B cell (primary cell): ENCODE measurements at regions not wholly inside any gene's neighbourhood (a gene's known extent, or its start where the extent isn't known, plus 50 kb on each side); places are given as distances from the start of the nearest gene placed in this dataset.

Experiments
- ATAC-seq: fragments of 200-7000 bp; cut with Tn5 transposase; one replicate; pipeline ENCODE4 v1.10.0; 2021; ENCODE audit warnings: low read depth, mild to moderate bottlenecking, moderate number of reproducible peaks, moderate library complexity
- CTCF ChIA-PET: fragments of 350-600 bp; sonication (Branson Sonifier 250); formaldehyde crosslinking; loops from one replicate; lab custom pipeline; 2021; ENCODE audit warnings: antibody characterized with exemption, inconsistent platforms; lab: Charles Lee
- POLR2A ChIA-PET: fragments of 350-600 bp; sonication (Branson Sonifier 250); formaldehyde crosslinking; loops from one replicate; lab custom pipeline; 2021; ENCODE audit warnings: antibody characterized with exemption; lab: Charles Lee
- DNase-seq: peaks from one replicate; pipeline ENCODE4 v3.0.0; 2013
- H2AFZ ChIP-seq: 2 replicates; pipeline ENCODE4 v1.6.1; 2012; ENCODE audit warnings: mild to moderate bottlenecking, low read depth, low read length; ENCODE audit not compliant: insufficient read depth, poor library complexity, severe bottlenecking
- H3K27ac ChIP-seq, 2 donors: 1 replicate in 1 of 2; 2 replicates in 1 of 2; pipeline ENCODE4 v1.5.1; 2012 to 2013; ENCODE audit warnings: low read length in 2 of 2, mild to moderate bottlenecking in 2 of 2, moderate library complexity in 1 of 2
- H3K27me3 ChIP-seq, 4 experiments: fragments of 200-600 bp in 1 of 4; sonication (generic) in 1 of 4; replicated peaks in 1 of 4; 1 replicate in 2 of 4; 2 replicates in 2 of 4; pipeline versions ENCODE4 v1.6.1 to v1.7.0; 2013 to 2016; ENCODE audit warnings: low read length in 3 of 4, mild to moderate bottlenecking in 2 of 4, mixed read lengths in 1 of 4, moderate library complexity in 1 of 4; ENCODE audit not compliant: insufficient read depth in 4 of 4, control insufficient read depth in 3 of 4; ENCODE audit errors: control extremely low read depth in 1 of 4
- H3K36me3 ChIP-seq, 2 experiments: replicated peaks in 1 of 2; 1 replicate in 1 of 2; 2 replicates in 1 of 2; pipeline versions ENCODE4 v1.6.1 to v1.7.1; 2013; ENCODE audit warnings: low read length in 1 of 2; ENCODE audit not compliant: insufficient read depth in 2 of 2, control insufficient read depth in 1 of 2; ENCODE audit errors: control extremely low read depth in 1 of 2, extremely low read depth in 1 of 2
- H3K4me1 ChIP-seq, 2 donors: fragments of 200-600 bp in 1 of 2; sonication (generic) in 1 of 2; 1 replicate in 1 of 2; 2 replicates in 1 of 2; pipeline versions ENCODE4 v1.5.1 to v1.6.1; 2013 to 2017; ENCODE audit warnings: low read length in 2 of 2; ENCODE audit not compliant: control insufficient read depth in 2 of 2, insufficient read depth in 2 of 2
- H3K4me2 ChIP-seq: replicated peaks from 2 replicates; pipeline ENCODE3; 2012; ENCODE audit warnings: mild to moderate bottlenecking, low read depth, low read length; ENCODE audit not compliant: poor library complexity, severe bottlenecking
- H3K4me3 ChIP-seq, 5 experiments: fragments of 200-600 bp in 1 of 5; sonication (generic) in 1 of 5; 1 replicate in 3 of 5; 2 replicates in 2 of 5; pipeline versions ENCODE4 v1.5.1 to v1.7.0; 2011 to 2016; ENCODE audit warnings: low read length in 4 of 5, mild to moderate bottlenecking in 4 of 5, low read depth in 2 of 5, control low read depth in 1 of 5, moderate library complexity in 1 of 5; ENCODE audit not compliant: insufficient read depth in 1 of 5; ENCODE audit errors: control extremely low read depth in 1 of 5, extremely low read depth in 1 of 5
- H3K79me2 ChIP-seq: fragments of 200-600 bp; sonication (generic); one replicate; pipeline ENCODE4 v1.6.0; 2016; ENCODE audit warnings: low read length; ENCODE audit not compliant: control insufficient read depth, insufficient read depth
- H3K9ac ChIP-seq: fragments of 200-600 bp; sonication (generic); 2 replicates; pipeline ENCODE4 v1.6.1; 2017; ENCODE audit warnings: mild to moderate bottlenecking, low read length, moderate library complexity
- H3K9me3 ChIP-seq, 3 donors: one replicate each; pipeline versions ENCODE4 v1.6.1 to v1.7.1; 2013; ENCODE audit warnings: low read length in 2 of 3; ENCODE audit not compliant: control insufficient read depth in 2 of 3, insufficient read depth in 1 of 3; ENCODE audit errors: control extremely low read depth in 1 of 3
- H4K20me1 ChIP-seq: 2 replicates; pipeline ENCODE4 v1.6.0; 2012; ENCODE audit warnings: mild to moderate bottlenecking, low read length; ENCODE audit not compliant: insufficient read depth, control insufficient read depth, poor library complexity, severe bottlenecking
- H3K27ac Mint-ChIP-seq: one replicate; pipeline ENCODE4 v1.8.0; 2021; ENCODE audit warnings: mixed read lengths
- H3K27me3 Mint-ChIP-seq: one replicate; pipeline ENCODE4 v1.8.0; 2021; ENCODE audit warnings: mixed read lengths
- H3K4me1 Mint-ChIP-seq: one replicate; pipeline ENCODE4 v1.8.0; 2021; ENCODE audit warnings: mixed read lengths
- H3K4me3 Mint-ChIP-seq: one replicate; pipeline ENCODE4 v1.8.0; 2021; ENCODE audit warnings: mixed read lengths
- H3K9me3 Mint-ChIP-seq: one replicate; pipeline ENCODE4 v1.8.0; 2022; ENCODE audit warnings: mixed read lengths; ENCODE audit not compliant: insufficient read depth
- EZH2 ChIP-seq: IDR thresholded peaks from 2 replicates; pipeline ENCODE4 v1.6.1; 2012; ENCODE audit warnings: borderline replicate concordance, low read depth, mild to moderate bottlenecking, moderate library complexity, low read length; ENCODE audit not compliant: insufficient read depth, poor library complexity, severe bottlenecking
- WGBS: methylation state at CpG from one replicate; pipeline ENCODE4 v1.1.5; 2013; ENCODE audit warnings: missing lambda C conversion rate; ENCODE audit not compliant: insufficient coverage; 5-methylcytosine and 5-hydroxymethylcytosine counted together
- intact Hi-C: fragments of 100-400 bp; cut with micrococcal nuclease; formaldehyde crosslinking; loops from one replicate; pipeline ENCODE4 v1.10.0; 2022
- TF ChIP-seq, protein P1 (sequence below): fragments of 200-600 bp; IDR thresholded peaks from one replicate; pipeline ENCODE4 v1.8.0; 2022; ENCODE audit warnings: antibody characterized with exemption, mild to moderate bottlenecking

DNA sequence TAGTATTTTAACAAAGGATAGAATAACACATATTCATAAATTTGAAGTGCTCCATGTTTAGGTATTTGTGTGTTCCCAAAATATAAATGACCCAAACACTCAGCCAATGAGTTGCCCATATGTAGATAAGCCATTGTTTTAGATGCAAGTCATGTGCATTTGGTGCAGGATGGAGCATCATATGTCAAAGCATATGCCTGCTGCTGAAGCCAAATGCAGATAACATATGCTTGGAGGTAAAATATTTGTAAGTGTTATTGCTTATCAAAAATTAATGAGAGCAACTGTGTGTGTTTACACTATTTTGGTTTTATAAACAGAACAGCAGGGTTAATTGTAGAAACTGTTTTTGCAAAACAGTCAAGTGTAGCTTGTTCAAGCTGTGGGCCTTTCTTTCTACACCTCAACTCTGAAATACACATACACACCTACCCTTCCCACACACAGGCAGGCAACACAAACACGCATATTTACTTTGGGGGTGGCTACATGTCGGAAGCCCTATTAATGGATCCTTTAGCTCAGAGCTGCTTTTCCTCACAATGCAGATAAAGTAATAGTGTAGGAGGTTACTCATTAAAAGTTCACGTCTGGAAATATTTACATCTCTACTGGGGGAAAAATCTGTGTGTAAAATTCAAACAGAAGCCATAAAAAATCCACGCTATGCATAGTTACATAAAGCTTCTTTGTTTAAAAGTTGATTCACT, 521.4 kb downstream of the ZNF385D start:
- H3K9me3 ChIP-seq, result peaks cover 0 to 8% (median 0%) of the 10 kb centered on the region in 3 donors
- TF ChIP-seq, protein P1, sequence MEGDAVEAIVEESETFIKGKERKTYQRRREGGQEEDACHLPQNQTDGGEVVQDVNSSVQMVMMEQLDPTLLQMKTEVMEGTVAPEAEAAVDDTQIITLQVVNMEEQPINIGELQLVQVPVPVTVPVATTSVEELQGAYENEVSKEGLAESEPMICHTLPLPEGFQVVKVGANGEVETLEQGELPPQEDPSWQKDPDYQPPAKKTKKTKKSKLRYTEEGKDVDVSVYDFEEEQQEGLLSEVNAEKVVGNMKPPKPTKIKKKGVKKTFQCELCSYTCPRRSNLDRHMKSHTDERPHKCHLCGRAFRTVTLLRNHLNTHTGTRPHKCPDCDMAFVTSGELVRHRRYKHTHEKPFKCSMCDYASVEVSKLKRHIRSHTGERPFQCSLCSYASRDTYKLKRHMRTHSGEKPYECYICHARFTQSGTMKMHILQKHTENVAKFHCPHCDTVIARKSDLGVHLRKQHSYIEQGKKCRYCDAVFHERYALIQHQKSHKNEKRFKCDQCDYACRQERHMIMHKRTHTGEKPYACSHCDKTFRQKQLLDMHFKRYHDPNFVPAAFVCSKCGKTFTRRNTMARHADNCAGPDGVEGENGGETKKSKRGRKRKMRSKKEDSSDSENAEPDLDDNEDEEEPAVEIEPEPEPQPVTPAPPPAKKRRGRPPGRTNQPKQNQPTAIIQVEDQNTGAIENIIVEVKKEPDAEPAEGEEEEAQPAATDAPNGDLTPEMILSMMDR, result no peak
- TF ChIP-seq EZH2, result no peak
- no peaks in the 10 kb centered on the region for H3K36me3 ChIP-seq
- ATAC-seq (no peak), DNase-seq (no peak)
- CTCF ChIA-PET, result no interaction called here
- H3K27me3 ChIP-seq, result no peaks in the 10 kb centered on the region
- no peak overlapping the region for H3K4me3 ChIP-seq
- no peak overlapping the region for H2AFZ ChIP-seq
- WGBS, result no CpG with 5 or more reads among the region's 4 CpGs
- intact Hi-C loops, result no loop called here
- H4K20me1 ChIP-seq, result no peaks in the 10 kb centered on the region
- Mint-ChIP-seq H3K27me3 (no peaks in the 10 kb centered on the region), H3K9me3 (peaks cover 3% of the 10 kb centered on the region), H3K4me1 (no peaks in the 10 kb centered on the region), H3K27ac (no peak overlapping the region), H3K4me3 (no peak overlapping the region)
- H3K27ac ChIP-seq, result no peak overlapping the region
- POLR2A ChIA-PET, result no interaction called here
- no peaks in the 10 kb centered on the region for H3K4me1 ChIP-seq
- no peak overlapping the region for H3K9ac ChIP-seq
- no peak overlapping the region for H3K4me2 ChIP-seq
- H3K79me2 ChIP-seq, result no peaks in the 10 kb centered on the region

DNA sequence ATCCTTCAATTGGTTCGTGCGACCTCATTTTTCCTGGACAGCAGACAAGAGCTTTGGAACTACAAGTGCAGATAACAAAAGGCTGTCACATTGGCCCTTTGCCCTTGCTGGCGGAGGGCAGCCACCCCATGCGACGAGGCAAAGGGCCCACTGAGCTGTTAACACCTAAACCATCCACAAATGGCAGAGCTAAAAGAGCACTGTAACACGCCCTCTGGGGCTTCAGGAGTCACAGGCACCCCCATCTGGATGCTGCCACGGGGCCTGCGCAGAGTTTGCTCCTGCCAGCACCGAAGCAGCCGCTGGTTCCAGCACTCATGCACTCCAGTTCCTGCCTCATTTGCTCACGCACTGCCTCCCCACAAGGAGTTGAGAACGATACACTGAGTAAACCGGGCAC, 524.9 kb downstream of the ZNF385D start:
- intact Hi-C loops, result no loop called here
- no peak for ATAC-seq
- ChIA-PET POLR2A (no interaction called here), CTCF (no interaction called here)
- no peaks in the 10 kb centered on the region for H3K4me1 ChIP-seq
- Mint-ChIP-seq H3K4me3 (no peak overlapping the region), H3K4me1 (no peaks in the 10 kb centered on the region), H3K9me3 (no peaks in the 10 kb centered on the region), H3K27ac (no peak overlapping the region), H3K27me3 (no peaks in the 10 kb centered on the region)
- 95% methylated on average over 13 of the region's 13 CpGs for WGBS
- no peak for DNase-seq
- no peak overlapping the region for H3K4me3 ChIP-seq
- TF ChIP-seq, protein P1, result no peak
- no peak for TF ChIP-seq EZH2
- no peak overlapping the region for H3K27ac ChIP-seq
- H3K27me3 ChIP-seq, result no peaks in the 10 kb centered on the region
- no peak overlapping the region for H3K9ac ChIP-seq
- no peak overlapping the region for H3K4me2 ChIP-seq
- no peaks in the 10 kb centered on the region for H3K79me2 ChIP-seq
- H2AFZ ChIP-seq, result no peak overlapping the region
- no peaks in the 10 kb centered on the region for H3K36me3 ChIP-seq
- peaks cover 0 to 8% (median 0%) of the 10 kb centered on the region in 3 donors for H3K9me3 ChIP-seq
- no peaks in the 10 kb centered on the region for H4K20me1 ChIP-seq
